HG03159 (cell line): ENCODE measurements at regions not wholly inside any gene's neighbourhood (a gene's known extent, or its start where the extent isn't known, plus 50 kb on each side); places are given as distances from the start of the nearest gene placed in this dataset.
"Not testable (repeated sequence)": the region's sequence is repeated elsewhere in the genome, so short reads cannot be mapped to it uniquely, and the experiment has no call there.

Experiments used
- ATAC-seq: cut with Tn5 transposase; IDR thresholded peaks from one replicate; pipeline ENCODE4 v1.9.1; 2021; ENCODE audit warnings: mild to moderate bottlenecking, moderate library complexity; ENCODE audit not compliant: unreplicated experiment

DNA sequence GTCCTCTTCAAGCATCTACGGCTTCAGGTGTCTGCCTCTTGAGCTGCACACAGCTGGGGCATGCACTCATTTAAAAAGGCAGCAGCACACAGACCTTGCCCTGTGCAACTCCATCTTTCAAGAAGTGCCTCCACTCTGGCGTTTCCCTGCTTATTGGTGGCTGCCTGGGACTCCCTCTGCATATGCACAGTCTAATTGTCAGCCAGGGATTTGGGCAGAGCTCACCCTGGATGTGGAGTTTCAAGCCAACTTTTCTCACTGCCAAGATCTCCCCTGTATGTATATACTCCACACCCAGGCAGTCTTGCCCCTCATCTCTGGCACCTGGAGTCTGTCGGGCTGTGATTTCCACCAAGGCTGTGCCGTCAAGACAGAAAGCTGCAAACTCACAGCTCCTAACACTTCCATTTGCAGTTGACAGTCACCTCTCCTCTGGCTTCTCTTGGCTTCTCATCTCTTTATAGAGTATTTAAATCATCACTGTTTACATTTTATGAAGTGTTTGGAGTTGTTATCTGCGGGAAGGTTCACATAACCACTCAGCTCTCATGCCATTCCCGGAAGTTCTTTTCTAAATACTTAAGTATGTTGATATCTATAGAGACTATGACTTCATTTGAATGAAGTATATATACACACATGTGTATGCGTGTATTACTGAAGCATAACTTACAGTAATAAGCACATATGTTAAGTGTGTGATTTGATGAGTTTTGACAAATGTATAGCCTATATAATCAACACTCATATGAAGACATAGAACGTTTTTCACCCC lies 128.2 kb downstream of the NPIPB11 start:
- not testable (repeated sequence) for ATAC-seq

DNA sequence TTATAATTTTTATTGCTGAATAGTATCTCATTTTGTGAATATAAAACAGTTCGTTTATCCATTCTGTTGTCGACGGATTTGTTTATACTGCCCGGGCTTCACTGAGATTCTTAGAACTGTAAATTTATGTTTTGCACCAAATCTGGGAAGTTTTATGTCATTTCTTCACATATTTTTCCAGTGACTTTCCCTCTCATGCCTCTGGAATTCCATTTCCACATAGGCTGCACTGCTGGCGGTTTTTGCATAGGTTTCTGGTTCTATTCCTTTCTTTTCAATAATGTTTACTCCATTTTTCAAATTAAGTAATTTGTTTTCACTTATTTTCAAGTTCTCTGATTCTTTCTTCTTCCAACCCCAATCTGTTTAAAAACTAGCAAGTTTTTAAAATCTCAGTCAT lies 130.1 kb downstream of the NPIPB11 start:
- not testable (repeated sequence) for ATAC-seq

GRCh38 chr16:29274055-29275035 lies 132.2 kb downstream of the NPIPB11 start:
- not testable (repeated sequence) for ATAC-seq

GRCh38 chr16:29273298-29274054 lies 133.0 kb downstream of the NPIPB11 start:
- not testable (repeated sequence) for ATAC-seq

- not testable (repeated sequence) for ATAC-seq
Observed at GRCh38 chr16:29271721-29272675, 134.5 kb downstream of the NPIPB11 start.

GRCh38 chr16:29270923-29271322 lies 135.6 kb downstream of the NPIPB11 start:
- ATAC-seq = not testable (repeated sequence)

DNA sequence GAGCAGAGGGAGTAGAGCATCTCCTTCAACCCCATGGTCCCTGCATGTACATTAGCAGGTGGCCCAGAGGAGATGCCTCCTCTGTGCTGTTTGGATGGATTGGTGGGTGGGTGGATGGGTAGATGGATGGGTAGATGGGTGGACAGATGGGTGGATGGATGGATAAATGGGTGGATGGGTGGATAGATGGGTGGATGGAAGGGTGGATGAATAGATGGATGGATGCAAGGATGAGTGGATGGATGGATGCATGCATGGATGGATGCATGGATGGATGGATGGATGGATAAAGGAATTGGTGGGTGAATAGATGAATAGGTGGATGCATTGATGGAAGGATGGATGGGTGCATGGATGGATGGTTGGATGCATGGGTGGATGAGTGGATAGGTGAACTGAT lies 136.5 kb downstream of the NPIPB11 start:
- ATAC-seq = not testable (repeated sequence)

GRCh38 chr16:29269192-29269811 lies 137.2 kb downstream of the NPIPB11 start:
- not testable (repeated sequence) for ATAC-seq

DNA sequence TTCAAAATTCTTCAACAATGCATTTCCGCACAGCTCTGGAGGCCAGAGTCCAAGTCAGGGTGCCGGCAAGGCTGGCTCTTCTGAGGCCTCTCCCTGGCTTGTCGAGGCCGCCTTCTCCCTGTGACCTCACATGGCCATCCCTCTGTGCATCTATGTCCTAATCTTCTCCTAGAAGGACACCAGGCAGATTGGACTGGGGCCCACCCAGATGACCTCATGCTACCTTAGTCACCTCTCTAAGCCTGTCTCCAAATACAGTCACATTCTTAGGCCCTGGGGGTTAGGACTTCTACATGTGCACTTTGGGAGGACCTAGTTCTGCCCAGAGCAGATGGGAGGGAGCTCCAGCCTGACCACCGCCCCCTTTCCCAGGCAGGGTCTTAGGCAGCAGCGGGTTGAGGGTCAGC lies 137.7 kb downstream of the NPIPB11 start:
- not testable (repeated sequence) for ATAC-seq

DNA sequence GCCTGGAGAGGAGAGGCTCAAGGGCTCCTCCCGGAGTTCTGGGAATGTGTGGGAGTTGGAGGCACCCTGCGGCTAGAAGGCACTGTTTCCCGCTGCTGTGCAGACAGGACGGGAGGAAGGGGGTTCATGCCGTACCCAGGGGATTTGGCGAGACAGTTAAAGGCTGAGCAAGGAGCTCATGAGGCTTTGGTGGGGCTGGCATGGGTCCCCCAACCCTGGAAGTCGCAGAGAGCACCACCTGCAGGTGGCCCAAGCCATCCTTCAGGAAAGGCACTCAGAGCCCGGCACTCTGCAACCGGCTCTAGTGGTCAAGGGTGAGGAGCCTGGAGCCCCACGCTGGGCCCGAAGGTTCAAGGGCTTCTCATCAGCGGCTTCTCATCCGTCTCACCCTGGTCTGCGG lies 138.2 kb downstream of the NPIPB11 start:
- not testable (repeated sequence) for ATAC-seq

- not testable (repeated sequence) for ATAC-seq
Observed at GRCh38 chr16:29267891-29268290, 138.6 kb downstream of the NPIPB11 start.

DNA sequence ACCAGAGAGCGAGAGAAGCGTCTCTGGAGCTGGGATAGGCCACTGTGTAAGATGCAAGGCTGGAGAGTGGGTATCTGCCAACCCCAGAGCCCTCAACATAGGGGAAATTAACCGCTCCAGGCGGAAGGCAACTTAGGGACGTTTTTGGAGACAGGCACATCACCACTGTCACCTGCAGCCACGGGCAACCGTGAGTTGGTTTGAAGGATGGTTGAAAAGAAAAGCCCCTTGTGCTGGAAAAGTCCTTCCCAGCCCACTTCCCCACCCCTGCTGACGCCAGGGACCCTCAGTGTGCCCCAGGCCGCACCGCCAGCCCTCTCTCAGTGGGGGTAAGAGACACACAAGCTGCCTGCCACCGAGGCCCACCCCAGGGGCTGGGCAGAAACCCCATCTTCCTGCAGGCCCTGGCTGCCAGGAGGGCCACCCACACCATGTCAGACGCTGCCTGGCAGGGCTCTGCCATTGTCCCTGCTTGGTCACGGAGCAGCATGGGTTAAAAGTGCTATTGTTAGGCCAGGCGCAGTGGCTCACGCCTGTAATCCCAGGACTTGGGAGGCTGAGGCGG lies 139.4 kb downstream of the NPIPB11 start:
- ATAC-seq = not testable (repeated sequence)

DNA sequence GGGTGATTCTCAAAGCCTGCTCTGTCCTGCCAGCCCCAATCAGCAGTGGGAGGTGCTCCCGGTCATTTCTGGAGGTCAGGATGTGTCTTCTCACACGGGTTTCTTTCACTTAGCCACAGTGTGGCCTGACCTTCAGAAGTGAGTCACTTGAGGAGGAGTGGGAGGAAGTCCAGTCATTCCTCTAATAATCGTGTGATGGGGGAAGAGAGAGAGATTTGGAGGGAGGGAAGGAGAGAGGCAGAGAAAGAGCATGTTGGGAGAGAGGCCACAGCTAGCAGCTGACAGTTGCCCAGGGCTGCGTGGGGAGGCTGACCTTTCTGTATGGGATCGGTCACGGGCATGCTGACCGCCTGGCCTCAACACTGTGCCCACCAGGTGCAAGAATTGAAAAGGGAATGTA lies 139.9 kb downstream of the NPIPB11 start:
- ATAC-seq = not testable (repeated sequence)

GRCh38 chr16:29265255-29265853 lies 141.2 kb downstream of the NPIPB11 start:
- ATAC-seq = not testable (repeated sequence)

DNA sequence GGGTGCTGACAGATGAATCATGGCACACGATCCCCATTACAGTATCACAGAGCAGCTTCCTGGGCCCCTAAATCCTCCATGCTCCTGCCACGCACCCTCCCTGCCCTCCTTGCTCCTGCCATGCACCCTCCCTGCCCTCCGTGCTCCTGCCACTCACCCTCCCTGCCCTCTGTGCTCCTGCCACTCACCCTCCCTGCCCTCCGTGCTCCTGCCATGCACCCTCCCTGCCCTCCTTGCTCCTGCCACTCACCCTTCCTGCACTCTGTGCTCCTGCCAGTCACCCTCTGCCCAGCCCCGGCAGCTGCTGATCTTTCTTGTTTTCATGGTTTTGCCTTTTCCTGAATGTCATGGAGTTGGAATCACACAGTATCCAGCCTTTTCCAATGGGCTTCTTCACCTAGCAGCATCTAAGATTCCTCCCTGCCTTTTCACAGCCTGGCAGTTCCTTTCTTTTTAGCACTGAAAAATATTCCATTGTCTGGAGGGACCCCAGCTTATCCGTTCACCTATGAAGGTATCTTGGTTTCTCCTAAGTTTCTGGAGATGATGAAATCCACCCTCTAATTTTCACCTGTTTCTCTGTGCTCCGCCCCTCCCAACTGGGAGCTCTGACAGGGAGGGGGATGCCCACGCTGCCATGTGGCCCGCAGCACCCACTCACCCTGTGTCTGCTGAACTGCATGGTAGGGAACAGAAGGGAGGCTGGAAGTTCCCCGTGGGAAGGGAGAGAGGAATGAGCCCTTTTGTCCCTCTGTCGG lies 142.3 kb downstream of the NPIPB11 start:
- not testable (repeated sequence) for ATAC-seq

DNA sequence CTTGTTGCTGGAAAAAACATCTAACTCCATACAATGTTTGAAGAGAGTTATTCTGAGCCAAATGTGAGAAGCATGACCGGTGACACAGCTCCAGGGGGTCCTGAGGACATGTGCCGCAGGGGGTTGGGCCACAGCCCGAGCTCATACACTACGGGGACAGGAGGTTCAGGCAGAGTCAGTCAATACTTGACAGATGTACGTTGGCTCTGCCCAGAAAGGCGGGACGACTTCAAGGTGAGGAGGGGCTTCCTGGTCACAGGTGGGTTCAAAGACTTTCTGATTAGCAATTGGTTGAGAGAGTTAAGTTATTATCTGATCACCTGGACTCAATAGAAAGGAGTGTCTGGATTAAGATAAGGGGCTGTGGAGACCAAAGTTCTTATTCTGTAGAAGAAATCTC lies 143.8 kb downstream of the NPIPB11 start:
- not testable (repeated sequence) for ATAC-seq

DNA sequence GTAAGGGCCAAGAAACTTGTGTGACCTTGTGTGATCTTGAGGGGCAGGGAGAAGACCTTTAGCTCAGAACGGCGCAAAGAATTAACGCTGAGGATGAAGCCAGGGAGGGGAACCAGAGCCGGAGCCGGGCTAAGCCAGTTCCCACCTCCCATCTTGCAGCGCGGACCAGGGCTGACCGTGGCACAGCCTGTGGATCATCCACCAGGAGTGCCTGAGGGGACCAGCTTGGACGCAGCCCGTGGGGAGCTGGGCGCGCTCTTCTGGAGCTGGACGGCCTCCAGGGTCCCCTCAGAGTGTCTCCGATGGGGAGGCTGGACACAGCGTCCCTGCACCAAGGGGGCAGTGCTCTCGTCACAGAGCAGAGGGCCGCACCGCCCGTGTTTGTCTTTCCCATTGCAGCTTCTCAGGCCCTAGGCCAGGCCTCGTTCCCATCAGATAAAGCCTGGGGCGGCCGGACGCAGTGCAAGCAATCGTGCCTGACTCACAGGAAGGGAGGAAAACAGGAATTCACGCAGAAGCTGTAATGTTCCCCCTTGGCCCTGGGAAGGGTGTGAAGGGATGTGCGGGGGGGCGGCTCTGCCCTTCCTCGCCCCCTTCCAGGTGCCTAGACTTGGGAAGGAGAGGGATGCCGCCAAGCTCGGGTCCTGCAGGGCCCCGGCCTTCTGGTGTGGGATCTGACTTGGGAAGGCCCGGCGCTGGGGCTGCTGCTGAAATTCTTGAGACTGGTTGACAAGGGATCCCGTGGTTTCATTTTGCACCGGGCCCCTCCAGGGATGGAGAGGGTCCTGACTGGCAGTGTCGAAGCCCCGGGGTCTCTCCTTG lies 144.9 kb downstream of the NPIPB11 start:
- ATAC-seq = not testable (repeated sequence)
